ENCODE measurements at regions not wholly inside any gene's neighbourhood (a gene's known extent, or its start where the extent isn't known, plus 50 kb on each side); places are given as distances from the start of the nearest gene placed in this dataset.

- 66 to 89% methylated on average over 4 of the region's 4 CpGs for WGBS, 2 donors
- no peak for ATAC-seq (ENCODE audit: low FRiP score in 2 of 2)
- Histone ChIP-seq H3K4me1 (no peaks in the 10 kb centered on the region), H3K9me3 (peaks cover 0 to 10% (median 7%) of the 10 kb centered on the region in 4 donors), H3K27ac (no peak overlapping the region), H3K4me3 (no peak overlapping the region), H3K27me3 (no peaks in the 10 kb centered on the region), H3K36me3 (no peaks in the 10 kb centered on the region)
- TF ChIP-seq CTCF (IDR thresholded peaks at IDR 0.05) (no peak), EP300 (IDR thresholded peaks at IDR 0.05) (no peak), POLR2A (IDR thresholded peaks at IDR 0.05) (no peak), POLR2AphosphoS5 (IDR thresholded peaks at IDR 0.05) (no peak)
- no peak for DNase-seq
These were observed 274.2 kb upstream of the TARS1 start for GRCh38 chr5:33166522-33166921.

GRCh38 chr5:33166948-33167347 is 273.8 kb upstream of the TARS1 start:
- 0 to 100% methylated on average over 2 of the region's 2 CpGs for WGBS, 2 donors
- H3K27me3 ChIP-seq: no peaks in the 10 kb centered on the region
- H3K27ac ChIP-seq: no peak overlapping the region
- TF ChIP-seq POLR2AphosphoS5 (IDR thresholded peaks at IDR 0.05) (no peak), CTCF (IDR thresholded peaks at IDR 0.05) (no peak), EP300 (IDR thresholded peaks at IDR 0.05) (no peak), POLR2A (IDR thresholded peaks at IDR 0.05) (no peak)
- DNase-seq (no peak), ATAC-seq (ENCODE audit: low FRiP score in 2 of 2) (no peak)
- peaks cover 0 to 10% (median 7%) of the 10 kb centered on the region in 4 donors for H3K9me3 ChIP-seq
- H3K4me1 ChIP-seq: no peaks in the 10 kb centered on the region
- H3K36me3 ChIP-seq: no peaks in the 10 kb centered on the region
- no peak overlapping the region for H3K4me3 ChIP-seq

- TF ChIP-seq EP300 (IDR thresholded peaks at IDR 0.05) (no peak), POLR2AphosphoS5 (IDR thresholded peaks at IDR 0.05) (no peak), POLR2A (IDR thresholded peaks at IDR 0.05) (no peak), CTCF (IDR thresholded peaks at IDR 0.05) (no peak)
- DNase-seq (no peak), ATAC-seq (ENCODE audit: low FRiP score in 2 of 2) (no peak)
- no peak overlapping the region for H3K27ac ChIP-seq
- no peaks in the 10 kb centered on the region for H3K4me1 ChIP-seq
- H3K36me3 ChIP-seq: no peaks in the 10 kb centered on the region
- peaks cover 0 to 10% (median 7%) of the 10 kb centered on the region in 4 donors for H3K9me3 ChIP-seq
- WGBS, 2 donors: 69 to 74% methylated on average over 1 of the region's 1 CpG
- no peak overlapping the region for H3K4me3 ChIP-seq
- no peaks in the 10 kb centered on the region for H3K27me3 ChIP-seq
These were observed 273.2 kb upstream of the TARS1 start for GRCh38 chr5:33167541-33167940.

- Histone ChIP-seq H3K36me3 (no peaks in the 10 kb centered on the region), H3K27me3 (no peaks in the 10 kb centered on the region), H3K4me1 (no peaks in the 10 kb centered on the region), H3K4me3 (no peak overlapping the region), H3K27ac (no peak overlapping the region), H3K9me3 (peaks cover 0 to 10% (median 7%) of the 10 kb centered on the region in 4 donors)
- TF ChIP-seq EP300 (IDR thresholded peaks at IDR 0.05): no peak
- no peak for TF ChIP-seq POLR2AphosphoS5 (IDR thresholded peaks at IDR 0.05)
- TF ChIP-seq CTCF (IDR thresholded peaks at IDR 0.05): no peak
- TF ChIP-seq POLR2A (IDR thresholded peaks at IDR 0.05): no peak
- WGBS, 2 donors: 90 to 96% methylated on average over 1 of the region's 1 CpG
- no peak for DNase-seq
- no peak for ATAC-seq (ENCODE audit: low FRiP score in 2 of 2)
These were observed 270.4 kb upstream of the TARS1 start for GRCh38 chr5:33170411-33170810.

- no peaks in the 10 kb centered on the region for H3K4me1 ChIP-seq
- WGBS, 2 donors: 81 to 89% methylated on average over 5 of the region's 5 CpGs
These were observed 266.4 kb upstream of the TARS1 start for GRCh38 chr5:33174383-33174782.

More at GRCh38 chr5:33174383-33174782, 266.4 kb upstream of the TARS1 start:
- H3K27me3 ChIP-seq: no peaks in the 10 kb centered on the region
- TF ChIP-seq POLR2AphosphoS5 (IDR thresholded peaks at IDR 0.05) (no peak), POLR2A (IDR thresholded peaks at IDR 0.05) (no peak), CTCF (IDR thresholded peaks at IDR 0.05) (no peak), EP300 (IDR thresholded peaks at IDR 0.05) (no peak)
- H3K4me3 ChIP-seq: no peak overlapping the region
- H3K9me3 ChIP-seq: peaks cover 0 to 10% (median 7%) of the 10 kb centered on the region in 4 donors
- no peak overlapping the region for H3K27ac ChIP-seq
- H3K36me3 ChIP-seq: no peaks in the 10 kb centered on the region
- no peak for DNase-seq
- no peak for ATAC-seq (ENCODE audit: low FRiP score in 2 of 2)
